GM18861 (cell line): ENCODE measurements at regions not wholly inside any gene's neighbourhood (a gene's known extent, or its start where the extent isn't known, plus 50 kb on each side); places are given as distances from the start of the nearest gene placed in this dataset.
"Not testable (repeated sequence)": the region's sequence is repeated elsewhere in the genome, so short reads cannot be mapped to it uniquely, and the experiment has no call there.

Source experiments
- ATAC-seq: cut with Tn5 transposase; IDR thresholded peaks from one replicate; pipeline ENCODE4 v1.9.1; 2021; ENCODE audit not compliant: unreplicated experiment

- ATAC-seq = no peak
Observed at GRCh38 chr6:51049983-51050877, 231.6 kb downstream of the TFAP2B start.

GRCh38 chr6:51052716-51053115, 234.0 kb downstream of the TFAP2B start:
- not testable (repeated sequence) for ATAC-seq

DNA sequence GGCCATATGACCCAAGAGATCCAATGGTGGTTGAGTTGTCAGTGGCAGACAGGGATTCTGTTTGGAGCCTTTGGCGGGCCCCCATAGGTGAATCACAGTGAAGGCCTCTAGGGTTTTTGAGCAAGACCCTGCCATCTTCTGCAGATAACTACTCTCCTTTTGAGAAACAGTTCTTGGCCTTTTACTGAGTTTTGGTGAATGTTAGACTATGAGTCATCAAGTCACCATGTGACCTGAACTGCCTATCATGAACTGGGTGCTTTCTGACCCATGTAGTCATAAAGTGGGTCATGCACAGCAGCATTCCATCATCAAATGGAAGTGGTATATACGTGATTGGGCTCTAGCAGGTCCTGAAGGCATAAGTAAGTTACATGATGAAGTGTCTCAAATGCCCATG, 236.6 kb downstream of the TFAP2B start:
- ATAC-seq = not testable (repeated sequence)

DNA sequence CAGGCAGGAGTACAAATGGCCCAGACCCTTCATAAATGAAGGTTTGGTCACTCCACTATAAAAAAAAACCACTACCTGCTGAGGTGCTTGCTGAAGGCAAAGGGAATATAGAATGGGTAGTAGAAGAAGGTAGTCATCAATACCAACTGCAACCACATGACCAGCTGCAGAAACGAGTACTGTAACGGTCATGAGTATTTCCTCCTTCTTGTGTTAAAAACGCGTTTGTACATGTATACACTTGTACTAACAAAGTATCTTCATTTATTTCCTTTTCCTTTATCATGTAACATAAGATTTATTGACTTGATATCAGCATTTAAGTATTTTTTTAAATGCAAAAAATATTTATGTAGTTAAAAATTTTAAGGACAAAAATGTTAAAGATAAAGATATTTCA, 238.6 kb downstream of the TFAP2B start:
- no peak for ATAC-seq

- no peak for ATAC-seq
Observed at GRCh38 chr6:51060262-51060762, 241.6 kb downstream of the TFAP2B start.

DNA sequence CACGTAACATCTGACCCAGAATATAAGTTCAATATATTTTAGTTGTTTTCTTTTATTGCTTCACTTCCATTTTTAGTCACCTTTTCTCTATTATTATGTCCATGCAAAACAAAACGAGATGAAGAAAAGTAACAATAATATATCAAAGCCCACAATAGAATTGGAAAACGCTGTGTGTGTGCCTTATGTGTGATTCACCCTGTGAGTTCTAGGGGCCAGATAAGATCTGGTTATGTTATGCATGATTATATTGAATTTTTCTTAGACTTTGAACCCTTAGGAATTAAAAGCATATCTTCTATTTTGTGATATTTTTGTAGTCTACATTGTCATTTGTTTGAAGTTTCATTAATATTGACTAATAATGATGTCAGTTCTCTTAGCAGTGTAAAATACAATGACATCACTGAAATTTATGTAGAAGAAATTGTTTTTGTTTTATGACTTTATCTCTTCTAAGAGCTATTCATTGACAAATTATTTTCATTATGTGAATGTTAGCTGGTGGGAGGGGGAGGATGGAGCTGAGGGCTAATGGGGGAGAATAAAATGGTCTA, 243.6 kb downstream of the TFAP2B start:
- no peak for ATAC-seq

DNA sequence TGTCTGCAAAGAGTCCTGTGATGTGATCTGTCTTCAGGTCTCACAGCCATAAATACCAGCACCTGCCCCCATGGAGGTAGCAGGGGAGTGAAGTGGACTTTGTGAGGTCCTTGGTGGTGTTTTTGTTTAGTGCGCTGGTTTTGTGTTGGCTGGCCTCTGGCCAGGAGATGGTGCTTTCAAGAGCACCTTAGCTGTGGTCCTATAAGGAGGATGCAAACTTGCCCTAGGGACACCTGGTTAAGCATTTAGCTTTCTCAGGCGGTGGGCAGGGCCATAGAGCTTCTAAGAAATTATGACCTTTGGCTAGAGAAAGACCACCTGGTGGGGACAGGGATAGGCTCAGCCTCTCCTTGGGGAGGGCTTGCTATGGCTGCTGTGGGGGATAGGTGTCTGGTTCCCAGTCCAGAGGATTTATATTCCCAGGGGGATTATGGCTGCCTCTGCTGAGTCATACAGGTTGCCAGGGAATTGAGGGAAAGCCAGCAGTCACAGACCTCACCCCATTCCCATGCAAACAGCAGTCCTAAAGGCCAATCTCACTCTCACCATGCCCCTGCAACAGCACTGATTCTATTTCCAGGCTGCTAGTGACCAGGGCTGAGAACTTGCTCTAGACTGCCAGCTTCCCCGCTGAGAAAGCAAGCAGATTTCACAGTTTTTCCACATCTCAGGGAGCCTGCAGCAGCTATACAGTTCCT, 259.3 kb downstream of the TFAP2B start:
- ATAC-seq = no peak

- ATAC-seq = no peak
Observed at GRCh38 chr6:51090343-51090742, 271.7 kb downstream of the TFAP2B start.

DNA sequence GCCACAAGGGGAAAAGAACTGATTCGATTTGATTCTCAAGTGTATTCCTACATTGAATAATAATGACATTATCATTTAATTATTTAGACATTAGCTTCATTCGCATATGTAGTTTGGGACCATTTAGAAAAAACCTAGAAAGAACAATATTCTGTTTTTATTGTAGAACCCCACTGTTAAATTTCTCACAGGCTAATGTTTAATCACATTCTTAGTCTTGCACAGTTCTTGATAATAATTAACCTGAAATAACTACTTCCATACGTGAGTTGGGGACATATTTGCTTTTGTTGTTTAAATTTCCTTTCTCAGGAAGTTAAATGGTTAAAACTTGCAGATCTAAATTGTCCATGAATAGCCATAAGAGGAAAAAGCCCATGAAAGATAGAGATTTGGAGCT, 275.2 kb downstream of the TFAP2B start:
- ATAC-seq = no peak

DNA sequence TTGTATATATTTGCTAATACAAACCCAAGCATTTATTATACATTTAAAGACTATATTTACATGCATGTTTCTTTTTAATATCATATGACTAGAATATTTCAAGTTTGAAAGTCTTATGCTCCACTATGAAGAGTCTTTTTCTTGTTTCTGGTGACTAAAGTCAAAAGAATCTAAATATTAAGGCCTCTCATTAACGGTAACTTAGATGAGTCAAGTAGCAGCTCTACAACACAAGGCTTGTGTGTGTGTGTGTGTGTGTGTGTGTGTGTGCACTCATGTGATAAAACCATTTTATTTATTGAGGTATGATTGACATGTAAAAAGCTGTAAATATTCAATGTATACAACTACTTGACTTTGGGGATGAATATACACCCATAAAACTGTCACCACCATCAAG, 275.6 kb downstream of the TFAP2B start:
- no peak for ATAC-seq

- no peak for ATAC-seq
Observed at GRCh38 chr6:51098246-51098645, 279.6 kb downstream of the TFAP2B start.

GRCh38 chr6:51098791-51099190, 280.1 kb downstream of the TFAP2B start:
- no peak for ATAC-seq

GRCh38 chr6:51099201-51099600, 280.5 kb downstream of the TFAP2B start:
- ATAC-seq = no peak

DNA sequence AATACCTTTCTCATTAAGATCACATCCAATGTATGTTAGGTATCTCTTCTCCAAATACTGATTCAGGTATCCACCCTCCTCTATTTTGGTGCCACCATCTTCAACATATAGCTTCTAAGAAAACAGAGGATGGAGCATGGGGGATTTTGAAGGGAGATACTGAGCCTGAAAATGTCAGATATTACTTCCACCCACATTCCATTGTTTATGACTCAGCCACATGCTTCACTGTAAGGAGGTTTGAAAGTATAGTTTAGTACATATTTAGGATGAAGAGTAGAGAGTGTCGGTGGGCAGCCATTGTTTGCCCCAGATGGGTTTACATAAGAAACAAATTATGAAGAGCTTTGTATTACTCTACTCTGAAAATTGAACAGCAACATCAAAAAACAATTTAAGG, 286.7 kb downstream of the TFAP2B start:
- no peak for ATAC-seq

DNA sequence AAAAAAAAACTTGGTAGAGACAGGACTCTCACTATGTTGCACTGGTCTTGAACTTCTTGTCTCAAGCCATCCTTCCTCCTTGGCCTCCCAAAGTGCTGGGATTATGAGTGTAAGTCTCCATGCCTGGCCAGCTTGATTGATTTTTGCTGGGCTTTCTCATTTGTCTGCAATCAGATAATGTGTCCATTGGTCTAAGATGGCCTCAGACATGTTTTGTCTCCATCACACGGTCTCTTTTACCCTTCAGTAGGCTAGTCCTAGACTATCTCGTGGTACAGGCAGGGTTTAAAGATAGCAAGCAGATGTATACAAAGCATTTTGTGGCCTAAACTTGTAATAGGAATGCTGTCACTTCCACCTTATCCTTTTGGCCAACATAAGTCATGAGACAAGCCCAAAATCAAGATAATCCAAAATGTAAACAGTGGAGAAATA, 289.1 kb downstream of the TFAP2B start:
- no peak for ATAC-seq

GRCh38 chr6:51108563-51109234, 290.0 kb downstream of the TFAP2B start:
- ATAC-seq = no peak

GRCh38 chr6:51112731-51113130, 294.1 kb downstream of the TFAP2B start:
- ATAC-seq = no peak

- ATAC-seq = no peak
Observed at GRCh38 chr6:51116723-51117122, 298.1 kb downstream of the TFAP2B start.

- no peak for ATAC-seq
Observed at GRCh38 chr6:51118792-51119191, 300.1 kb downstream of the TFAP2B start.

DNA sequence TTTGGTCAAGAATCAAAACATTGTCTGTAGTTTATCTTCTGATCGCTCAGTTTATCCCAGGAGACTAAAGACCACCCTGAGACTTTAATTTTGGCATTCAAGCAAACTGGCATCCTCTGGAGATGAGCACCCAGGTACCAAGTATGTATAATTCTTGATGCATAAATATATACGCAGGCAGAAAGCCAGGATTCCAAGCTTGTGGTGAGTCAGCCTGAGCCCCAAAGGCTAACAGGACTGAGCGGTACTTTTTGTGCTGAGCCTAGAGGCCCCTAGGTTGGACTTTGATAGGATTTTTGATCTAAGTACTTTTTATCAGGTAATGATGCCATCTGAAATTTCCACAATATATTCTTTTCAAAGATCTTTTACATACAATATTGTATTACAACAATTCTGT, 301.3 kb downstream of the TFAP2B start:
- no peak for ATAC-seq

- not testable (repeated sequence) for ATAC-seq
Observed at GRCh38 chr6:51121380-51121976, 302.8 kb downstream of the TFAP2B start.
